ENCODE measurements at regions not wholly inside any gene's neighbourhood (a gene's known extent, or its start where the extent isn't known, plus 50 kb on each side); places are given as distances from the start of the nearest gene placed in this dataset.

- no peak for DNase-seq (ENCODE audit: low read depth)
Observed at GRCh38 chr1:42096554-42096953, 56.7 kb upstream of the GUCA2B start.

- no peak for DNase-seq (ENCODE audit: low read depth)
Observed at GRCh38 chr1:42089246-42089645, 64.0 kb upstream of the GUCA2B start.

GRCh38 chr1:42086146-42086545, 67.1 kb upstream of the GUCA2B start:
- no peak for DNase-seq (ENCODE audit: low read depth)

GRCh38 chr1:42085596-42085995, 67.6 kb upstream of the GUCA2B start:
- no peak for DNase-seq (ENCODE audit: low read depth)

GRCh38 chr1:42081475-42081874, 71.7 kb upstream of the GUCA2B start:
- DNase-seq (ENCODE audit: low read depth), result no peak

GRCh38 chr1:42075179-42075578, 78.0 kb upstream of the GUCA2B start:
- DNase-seq (ENCODE audit: low read depth), result no peak

GRCh38 chr1:42070996-42071395, 82.2 kb upstream of the GUCA2B start:
- no peak for DNase-seq (ENCODE audit: low read depth)

GRCh38 chr1:42057800-42058199, 95.4 kb upstream of the GUCA2B start:
- no peak for DNase-seq (ENCODE audit: low read depth)

GRCh38 chr1:42056460-42056859, 96.8 kb upstream of the GUCA2B start:
- DNase-seq (ENCODE audit: low read depth), result no peak

- DNase-seq (ENCODE audit: low read depth), result no peak
Observed at GRCh38 chr1:42055061-42055460, 98.1 kb upstream of the GUCA2B start.

- no peak for DNase-seq (ENCODE audit: low read depth)
Observed at GRCh38 chr1:42052072-42052699, 101.0 kb upstream of the GUCA2B start.

- DNase-seq (ENCODE audit: low read depth), result no peak
Observed at GRCh38 chr1:42047508-42047880, 105.7 kb upstream of the GUCA2B start.

GRCh38 chr1:42046761-42047507, 106.3 kb upstream of the GUCA2B start:
- no peak for DNase-seq (ENCODE audit: low read depth)

GRCh38 chr1:42044346-42044745, 108.9 kb upstream of the GUCA2B start:
- no peak for DNase-seq (ENCODE audit: low read depth)

GRCh38 chr1:42043811-42044210, 109.4 kb upstream of the GUCA2B start:
- DNase-seq (ENCODE audit: low read depth), result no peak

- DNase-seq (ENCODE audit: low read depth), result no peak
Observed at GRCh38 chr1:42043182-42043581, 110.0 kb upstream of the GUCA2B start.

GRCh38 chr1:42041031-42041430, 112.2 kb upstream of the GUCA2B start:
- DNase-seq (ENCODE audit: low read depth), result no peak

- DNase-seq (ENCODE audit: low read depth), result no peak
Observed at GRCh38 chr1:42040159-42040558, 113.1 kb upstream of the GUCA2B start.

GRCh38 chr1:42038261-42038660, 114.9 kb upstream of the GUCA2B start:
- no peak for DNase-seq (ENCODE audit: low read depth)

GRCh38 chr1:42037586-42037985, 115.6 kb upstream of the GUCA2B start:
- no peak for DNase-seq (ENCODE audit: low read depth)

GRCh38 chr1:42037161-42037560, 116.0 kb upstream of the GUCA2B start:
- DNase-seq (ENCODE audit: low read depth), result no peak

- DNase-seq (ENCODE audit: low read depth), result peak; percentile 98
Observed at GRCh38 chr1:42035830-42036604, 117.2 kb upstream of the GUCA2B start.

GRCh38 chr1:42035205-42035829, 116.6 kb upstream of the HIVEP3 start:
- DNase-seq (ENCODE audit: low read depth), result no peak

Data from activated T-cell treated with anti-CD3 and anti-CD28 coated beads for 24 hours (primary cell).